Ishikawa (cell line): ENCODE measurements at regions not wholly inside any gene's neighbourhood (a gene's known extent, or its start where the extent isn't known, plus 50 kb on each side); places are given as distances from the start of the nearest gene placed in this dataset.

Experiments
- CEBPB ChIP-seq: IDR thresholded peaks from 2 replicates; pipeline ENCODE4 v1.6.1; 2012
- CREB1 ChIP-seq: IDR thresholded peaks from 2 replicates; pipeline ENCODE4 v1.6.1; 2012; ENCODE audit warnings: low read depth
- EGR1 ChIP-seq: IDR thresholded peaks from 2 replicates; pipeline ENCODE4 v1.6.1; 2012
- EP300 ChIP-seq: IDR thresholded peaks from 2 replicates; pipeline ENCODE4 v1.6.1; 2012; ENCODE audit warnings: borderline replicate concordance
- FOXM1 ChIP-seq: IDR thresholded peaks from 2 replicates; pipeline ENCODE4 v1.6.1; 2012; ENCODE audit warnings: low read depth, borderline replicate concordance
- NFIC ChIP-seq: IDR thresholded peaks from 2 replicates; pipeline ENCODE4 v1.6.1; 2012
- RAD21 ChIP-seq: IDR thresholded peaks from 2 replicates; pipeline ENCODE4 v1.6.1; 2012; ENCODE audit warnings: low read depth
- TAF1 ChIP-seq: IDR thresholded peaks from 2 replicates; pipeline ENCODE4 v1.6.1; 2012; ENCODE audit warnings: low read depth, mild to moderate bottlenecking
- TEAD4 ChIP-seq: IDR thresholded peaks from 2 replicates; pipeline ENCODE4 v1.6.1; 2012
- YY1 ChIP-seq: IDR thresholded peaks from 2 replicates; pipeline ENCODE4 v1.6.1; 2012; ENCODE audit warnings: low read depth
- TF ChIP-seq, protein P1 (sequence below): IDR thresholded peaks from 2 replicates; pipeline ENCODE4 v1.6.1; 2012; ENCODE audit warnings: low read depth, mild to moderate bottlenecking
- TF ChIP-seq, protein P2 (sequence below): IDR thresholded peaks from 2 replicates; pipeline ENCODE4 v1.6.1; 2012

DNA sequence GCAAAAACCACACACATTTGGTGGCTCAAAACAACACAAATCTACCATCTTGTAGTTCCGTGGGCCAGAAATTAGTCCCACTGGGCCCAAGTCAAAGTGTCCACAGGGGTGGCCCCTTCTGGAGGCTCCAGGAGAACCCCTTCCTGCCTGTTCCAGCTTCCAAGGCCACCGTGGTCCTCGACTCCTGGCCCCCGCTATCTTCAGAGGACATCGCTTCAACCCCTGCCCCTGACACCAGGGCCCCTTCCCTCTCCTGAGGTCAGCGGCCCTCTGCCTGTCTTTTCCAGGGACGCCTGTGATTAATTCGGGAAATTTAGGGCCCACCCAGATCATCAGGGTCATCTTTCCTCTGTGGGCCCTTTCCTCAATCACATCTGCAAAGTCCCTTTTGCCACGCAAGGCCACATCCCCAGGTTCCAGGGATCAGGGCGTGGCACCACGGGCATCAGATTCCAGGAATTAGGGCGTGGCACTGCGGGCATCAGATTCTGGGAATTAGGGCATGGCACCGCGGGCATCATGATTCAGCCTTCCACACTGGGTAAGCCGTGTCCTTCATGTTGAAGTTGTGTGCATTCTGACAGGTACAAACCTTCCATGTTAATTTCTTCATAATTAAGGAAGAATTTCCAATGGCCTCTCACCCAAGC lies 59.9 kb upstream of the SMOC2 start:
- TF ChIP-seq TEAD4 (no peak), CEBPB (no peak), YY1 (no peak), NFIC (no peak), CREB1 (no peak), EP300 (no peak), TAF1 (no peak), FOXM1 (no peak), EGR1 (no peak), RAD21 (no peak)
- TF ChIP-seq, protein P1, sequence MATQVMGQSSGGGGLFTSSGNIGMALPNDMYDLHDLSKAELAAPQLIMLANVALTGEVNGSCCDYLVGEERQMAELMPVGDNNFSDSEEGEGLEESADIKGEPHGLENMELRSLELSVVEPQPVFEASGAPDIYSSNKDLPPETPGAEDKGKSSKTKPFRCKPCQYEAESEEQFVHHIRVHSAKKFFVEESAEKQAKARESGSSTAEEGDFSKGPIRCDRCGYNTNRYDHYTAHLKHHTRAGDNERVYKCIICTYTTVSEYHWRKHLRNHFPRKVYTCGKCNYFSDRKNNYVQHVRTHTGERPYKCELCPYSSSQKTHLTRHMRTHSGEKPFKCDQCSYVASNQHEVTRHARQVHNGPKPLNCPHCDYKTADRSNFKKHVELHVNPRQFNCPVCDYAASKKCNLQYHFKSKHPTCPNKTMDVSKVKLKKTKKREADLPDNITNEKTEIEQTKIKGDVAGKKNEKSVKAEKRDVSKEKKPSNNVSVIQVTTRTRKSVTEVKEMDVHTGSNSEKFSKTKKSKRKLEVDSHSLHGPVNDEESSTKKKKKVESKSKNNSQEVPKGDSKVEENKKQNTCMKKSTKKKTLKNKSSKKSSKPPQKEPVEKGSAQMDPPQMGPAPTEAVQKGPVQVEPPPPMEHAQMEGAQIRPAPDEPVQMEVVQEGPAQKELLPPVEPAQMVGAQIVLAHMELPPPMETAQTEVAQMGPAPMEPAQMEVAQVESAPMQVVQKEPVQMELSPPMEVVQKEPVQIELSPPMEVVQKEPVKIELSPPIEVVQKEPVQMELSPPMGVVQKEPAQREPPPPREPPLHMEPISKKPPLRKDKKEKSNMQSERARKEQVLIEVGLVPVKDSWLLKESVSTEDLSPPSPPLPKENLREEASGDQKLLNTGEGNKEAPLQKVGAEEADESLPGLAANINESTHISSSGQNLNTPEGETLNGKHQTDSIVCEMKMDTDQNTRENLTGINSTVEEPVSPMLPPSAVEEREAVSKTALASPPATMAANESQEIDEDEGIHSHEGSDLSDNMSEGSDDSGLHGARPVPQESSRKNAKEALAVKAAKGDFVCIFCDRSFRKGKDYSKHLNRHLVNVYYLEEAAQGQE, result no peak
- TF ChIP-seq, protein P2, sequence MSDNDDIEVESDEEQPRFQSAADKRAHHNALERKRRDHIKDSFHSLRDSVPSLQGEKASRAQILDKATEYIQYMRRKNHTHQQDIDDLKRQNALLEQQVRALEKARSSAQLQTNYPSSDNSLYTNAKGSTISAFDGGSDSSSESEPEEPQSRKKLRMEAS, result no peak
